Mammary epithelial cell (primary cell): ENCODE measurements at regions not wholly inside any gene's neighbourhood (a gene's known extent, or its start where the extent isn't known, plus 50 kb on each side); places are given as distances from the start of the nearest gene placed in this dataset.

ENCODE experiments used
- CTCF ChIP-seq, 2 donors: IDR thresholded peaks in 1 of 2; conservative IDR thresholded peaks in 1 of 2; 2 replicates each; pipeline ENCODE4 v1.5.1; 2011 to 2012; ENCODE audit warnings: inconsistent platforms in 2 of 2, low read length in 2 of 2, mild to moderate bottlenecking in 2 of 2, control low read depth in 1 of 2, low read depth in 1 of 2; ENCODE audit not compliant: insufficient read depth in 1 of 2; ENCODE audit errors: extremely low read depth in 1 of 2
- EZH2 ChIP-seq: IDR thresholded peaks from 2 replicates; pipeline ENCODE4 v1.6.1; 2012; ENCODE audit warnings: low read length, inconsistent platforms, borderline replicate concordance

DNA sequence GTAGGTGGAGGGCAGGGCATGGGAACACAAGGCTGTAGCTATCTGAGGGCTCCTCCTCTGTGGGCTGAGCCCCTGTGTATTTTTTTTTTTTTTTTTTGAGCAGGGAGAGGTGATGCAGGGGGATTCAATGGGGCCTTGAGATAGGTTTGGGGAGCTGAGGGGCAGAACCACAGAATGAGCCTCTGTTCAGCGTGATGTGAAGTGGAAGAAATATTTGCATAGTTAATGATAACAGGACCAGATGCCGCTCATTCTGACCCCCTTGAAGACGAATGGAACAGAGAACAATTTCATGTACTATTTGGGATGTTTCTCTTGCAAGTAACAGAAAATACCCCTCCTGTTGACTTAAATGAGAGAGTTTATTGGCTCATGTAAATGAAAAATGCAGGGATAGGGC is 69.7 kb upstream of the EMX2 start:
- TF ChIP-seq CTCF (conservative IDR thresholded peaks at IDR 0.05 in 1 of 2, IDR thresholded peaks at IDR 0.05 in 1 of 2; ENCODE audit: extremely low read depth in 1 of 2, insufficient read depth in 1 of 2, low read depth in 1 of 2, low read length in 2 of 2) (no peak), EZH2 (no peak)
